HepG2 (cell line): ENCODE measurements at regions not wholly inside any gene's neighbourhood (a gene's known extent, or its start where the extent isn't known, plus 50 kb on each side); places are given as distances from the start of the nearest gene placed in this dataset.

ENCODE experiments used
- ATAC-seq: fragments of 200-7000 bp; cut with Tn5 transposase; 3 replicates; pipeline ENCODE4 v1.9.1; 2020; ENCODE audit warnings: mild to moderate bottlenecking, moderate library complexity
- BruUV-seq: library from RNA; stranded (reverse); fragments of 400-500 nt; replicated peaks from 2 replicates; lab custom pipeline; 2021; lab: Mats Ljungman, UMichigan
- CTCF ChIA-PET: fragments of 300-600 bp; formaldehyde crosslinking; extraction: SDS; loops from one replicate; lab custom pipeline; 2021; ENCODE audit warnings: low total read pairs, inconsistent platforms, low intra/inter-chr PET ratio; lab: Yijun Ruan, JAX
- POLR2A ChIA-PET: fragments of 350-600 bp; sonication (Branson Sonifier 250); formaldehyde crosslinking; loops from one replicate; lab custom pipeline; 2020; ENCODE audit warnings: antibody characterized with exemption, inconsistent platforms; lab: Yijun Ruan, JAX
- DNase-seq: peaks from one replicate; pipeline ENCODE4 v3.0.0-alpha.2; 2015; ENCODE audit warnings: low spot score
- FAIRE-seq: peaks from 3 replicates; lab custom pipeline; 2011; peaks lifted over from hg19 to GRCh38; lab: Jason Lieb, UNC
- H2AFZ ChIP-seq: one replicate; pipeline ENCODE4 v1.6.1; 2011; ENCODE audit warnings: low read length, inconsistent platforms
- H3K27ac ChIP-seq: fragments of 300-600 bp; 3 replicates; pipeline ENCODE4 v1.8.0; 2011; ENCODE audit warnings: mixed run types, mild to moderate bottlenecking, mixed read lengths, low read length, inconsistent platforms; ENCODE audit not compliant: insufficient read depth; ENCODE audit errors: extremely low read length
- H3K27me3 ChIP-seq, 2 experiments: fragments of 200-600 bp in 1 of 2; 2 replicates in 1 of 2; 3 replicates in 1 of 2; pipeline versions ENCODE4 v1.6.0 to v1.8.0; 2011; ENCODE audit warnings: low read length in 2 of 2, mild to moderate bottlenecking in 2 of 2, moderate library complexity in 2 of 2, inconsistent platforms in 1 of 2; ENCODE audit not compliant: insufficient read depth in 2 of 2, control insufficient read depth in 1 of 2
- H3K36me3 ChIP-seq, 2 experiments: fragments of 200-600 bp in 1 of 2; replicated peaks in 1 of 2; 2 replicates in 1 of 2; 3 replicates in 1 of 2; pipeline versions ENCODE4 v1.5.1 to v1.8.0; 2011; ENCODE audit warnings: low read length in 2 of 2, inconsistent platforms in 1 of 2; ENCODE audit not compliant: insufficient read depth in 2 of 2, control insufficient read depth in 1 of 2
- H3K4me1 ChIP-seq: 2 replicates; pipeline ENCODE4 v1.5.1; 2012; ENCODE audit warnings: low read length, inconsistent platforms; ENCODE audit not compliant: insufficient read depth
- H3K4me2 ChIP-seq: 2 replicates; pipeline ENCODE4 v1.6.0; 2011; ENCODE audit warnings: low read depth, low read length, inconsistent platforms
- H3K4me3 ChIP-seq, 3 experiments: fragments of 200-600 bp in 1 of 3; sonication (generic), shearing (Covaris generic) in 1 of 3; replicated peaks in 1 of 3; 2 replicates each; pipeline ENCODE4 v1.5.1; 2011 to 2016; ENCODE audit warnings: low read length in 3 of 3, inconsistent platforms in 2 of 3, low read depth in 2 of 3, mild to moderate bottlenecking in 2 of 3, control low read depth in 1 of 3, mixed read lengths in 1 of 3; ENCODE audit not compliant: insufficient read depth in 1 of 3
- H3K79me2 ChIP-seq: one replicate; pipeline ENCODE4 v1.6.1; 2011; ENCODE audit warnings: low read length, inconsistent platforms; ENCODE audit not compliant: insufficient read depth
- H3K9ac ChIP-seq: 2 replicates; pipeline ENCODE4 v1.6.0; 2011; ENCODE audit warnings: mild to moderate bottlenecking, low read depth, low read length, inconsistent platforms; ENCODE audit not compliant: insufficient read depth
- H3K9me3 ChIP-seq: 2 replicates; pipeline ENCODE4 v1.5.1; 2012; ENCODE audit warnings: mild to moderate bottlenecking, low read length
- H4K20me1 ChIP-seq: 2 replicates; pipeline ENCODE4 v1.6.0; 2011; ENCODE audit warnings: inconsistent platforms, mild to moderate bottlenecking, low read length, moderate library complexity; ENCODE audit not compliant: insufficient read depth
- GMEB2 ChIP-seq: IDR thresholded peaks from 2 replicates; pipeline ENCODE4 v1.6.1; 2016; ENCODE audit warnings: missing biosample characterization, missing genetic modification reagents, low read depth
- MZF1 ChIP-seq: sonication (generic); formaldehyde crosslinking; IDR thresholded peaks from 2 replicates; pipeline ENCODE4 v1.8.1; 2023; ENCODE audit warnings: mild to moderate bottlenecking, missing genetic modification reagents, borderline replicate concordance
- PHF21A ChIP-seq: sonication (generic); formaldehyde crosslinking; IDR thresholded peaks from 2 replicates; pipeline ENCODE4 v1.5.0; 2020; ENCODE audit warnings: mild to moderate bottlenecking, missing genetic modification reagents
- PPARG ChIP-seq: conservative IDR thresholded peaks from 2 replicates; pipeline ENCODE4 v1.6.1; 2016; ENCODE audit warnings: missing biosample characterization, missing genetic modification reagents
- SNRNP70 ChIP-seq: fragments of 200-400 bp; formaldehyde crosslinking; IDR thresholded peaks from 2 replicates; pipeline ENCODE4 v1.6.1; 2017; ENCODE audit warnings: mild to moderate bottlenecking, low read depth, low read length, moderate library complexity
- ZMYM3 ChIP-seq: sonication (generic); formaldehyde crosslinking; IDR thresholded peaks from 2 replicates; pipeline ENCODE4 v1.5.1; 2020; ENCODE audit warnings: mild to moderate bottlenecking, missing genetic modification reagents
- ZNF672 ChIP-seq: sonication (generic); formaldehyde crosslinking; IDR thresholded peaks from 2 replicates; pipeline ENCODE4 v1.8.1; 2022; ENCODE audit warnings: missing genetic modification reagents
- ZNF782 ChIP-seq: sonication (generic); formaldehyde crosslinking; IDR thresholded peaks from 2 replicates; pipeline ENCODE4 v1.4.0; 2020; ENCODE audit warnings: missing genetic modification reagents, mild to moderate bottlenecking, borderline replicate concordance
- WGBS: methylation state at CpG from one replicate; pipeline ENCODE4 v1.1.6; 2017; ENCODE audit warnings: low lambda C conversion rate; 5-methylcytosine and 5-hydroxymethylcytosine counted together
- in situ Hi-C: cut with HindIII; loops from 2 replicates; pipeline ENCODE4 v1.10.0; 2017; ENCODE audit warnings: low pct_unique_long_range_greater_than_20kb; ENCODE audit not compliant: extremely low pct_ligation_motif_present
- intact Hi-C: fragments of 100-400 bp; cut with micrococcal nuclease; formaldehyde crosslinking; loops from one replicate; pipeline ENCODE4 v1.10.0; 2022; ENCODE audit not compliant: unreplicated experiment

- no peak for TF ChIP-seq GMEB2 (CRISPR knock-in tag)
- TF ChIP-seq PHF21A (CRISPR knock-in tag), result no peak
- no peak for TF ChIP-seq ZMYM3 (CRISPR knock-in tag)
- no peak for TF ChIP-seq SNRNP70
- no peak for TF ChIP-seq MZF1
Measured at GRCh38 chr14:29444216-29444615, 483.4 kb downstream of the PRKD1 start (continued).

- Histone ChIP-seq H3K36me3 (no peaks in the 10 kb centered on the region), H3K4me2 (no peak overlapping the region), H3K27me3 (no peaks in the 10 kb centered on the region), H3K27ac (no peak overlapping the region), H3K9ac (no peak overlapping the region), H2AFZ (no peak overlapping the region), H3K4me1 (no peaks in the 10 kb centered on the region), H3K4me3 (no peak overlapping the region), H3K9me3 (peaks cover 76% of the 10 kb centered on the region), H4K20me1 (no peaks in the 10 kb centered on the region), H3K79me2 (no peaks in the 10 kb centered on the region)
- ChIA-PET POLR2A (no interaction called here), CTCF (no interaction called here)
- in situ Hi-C loops (no loop called here), intact Hi-C loops (no loop called here)
- no TSS peak for BruUV-seq
- DNase-seq (no peak), ATAC-seq (no peak), FAIRE-seq (no peak)
- TF ChIP-seq PPARG (CRISPR knock-in tag), result no peak
- TF ChIP-seq ZNF672 (CRISPR knock-in tag), result no peak
- no peak for TF ChIP-seq ZNF782 (CRISPR knock-in tag)
- WGBS, result 56% methylated on average over 1 of the region's 1 CpG
Measured at GRCh38 chr14:29444805-29445204, 482.8 kb downstream of the PRKD1 start.
